SK-N-SH (cell line): ENCODE measurements at regions not wholly inside any gene's neighbourhood (a gene's known extent, or its start where the extent isn't known, plus 50 kb on each side); places are given as distances from the start of the nearest gene placed in this dataset.
"Not testable (repeated sequence)": the region's sequence is repeated elsewhere in the genome, so short reads cannot be mapped to it uniquely, and the experiment has no call there.

Experiments used
- CTCF ChIA-PET: fragments of 300-600, 350-600 bp; formaldehyde crosslinking; extraction: SDS; loops from one replicate; lab custom pipeline; 2021; lab: Yijun Ruan, JAX
- POLR2A ChIA-PET: fragments of 350-600 bp; sonication (Branson Sonifier 250); formaldehyde crosslinking; extraction: SDS; loops from one replicate; lab custom pipeline; 2020; ENCODE audit warnings: antibody characterized with exemption, inconsistent platforms; lab: Yijun Ruan, JAX
- DNase-seq: peaks from one replicate; pipeline ENCODE4 v3.0.0; 2012
- H2AFZ ChIP-seq: fragments of 200-600 bp; sonication (generic); 2 replicates; pipeline ENCODE4 v1.8.1; 2016; ENCODE audit warnings: antibody characterized with exemption, mild to moderate bottlenecking, low read depth
- H3F3A ChIP-seq: fragments of 200-600 bp; sonication (generic); replicated peaks from 2 replicates; pipeline ENCODE3; 2016; ENCODE audit warnings: antibody characterized with exemption, mild to moderate bottlenecking; ENCODE audit not compliant: insufficient read depth
- H3K27ac ChIP-seq, 2 experiments: fragments of 200-500 bp in 1 of 2; fragments of 200-600 bp in 1 of 2; sonication (Bioruptor generic) in 1 of 2; sonication (generic), shearing (Covaris generic) in 1 of 2; 2 replicates each; pipeline versions ENCODE4 v1.5.1 to v1.6.1; 2014 to 2016; ENCODE audit warnings: low read depth in 2 of 2, inconsistent platforms in 1 of 2, low read length in 1 of 2, mild to moderate bottlenecking in 1 of 2, mixed read lengths in 1 of 2
- H3K27me3 ChIP-seq: fragments of 200-600 bp; sonication (generic), shearing (Covaris generic); 2 replicates; pipeline ENCODE4 v1.6.1; 2016; ENCODE audit warnings: mixed run types; ENCODE audit not compliant: insufficient read depth
- H3K36me3 ChIP-seq, 2 experiments: fragments of 200-500 bp in 1 of 2; fragments of 200-600 bp in 1 of 2; sonication (Bioruptor generic) in 1 of 2; sonication (generic) in 1 of 2; replicated peaks in 1 of 2; 2 replicates each; pipeline versions ENCODE3 to v1.5.1; 2014 to 2016; ENCODE audit warnings: low read length in 1 of 2, mild to moderate bottlenecking in 1 of 2; ENCODE audit not compliant: insufficient read depth in 2 of 2, control insufficient read depth in 1 of 2
- H3K4me1 ChIP-seq, 2 experiments: fragments of 200-500 bp in 1 of 2; fragments of 200-600 bp in 1 of 2; sonication (Bioruptor generic) in 1 of 2; sonication (generic), shearing (Covaris generic) in 1 of 2; 2 replicates each; pipeline versions ENCODE4 v1.5.1 to v1.6.1; 2014 to 2016; ENCODE audit warnings: low read depth in 1 of 2, low read length in 1 of 2, mixed run types in 1 of 2; ENCODE audit not compliant: insufficient read depth in 2 of 2, control insufficient read depth in 1 of 2
- H3K4me2 ChIP-seq: fragments of 200-600 bp; sonication (generic), shearing (Covaris generic); 2 replicates; pipeline ENCODE4 v1.6.1; 2017; ENCODE audit warnings: mixed run types
- H3K4me3 ChIP-seq, 2 experiments: fragments of 200-500 bp in 1 of 2; fragments of 200-600 bp in 1 of 2; sonication (Bioruptor generic) in 1 of 2; sonication (generic), shearing (Covaris generic) in 1 of 2; 2 replicates each; pipeline versions ENCODE4 v1.5.1 to v1.8.1; 2014 to 2016; ENCODE audit warnings: low read depth in 2 of 2, inconsistent platforms in 1 of 2, low read length in 1 of 2, mild to moderate bottlenecking in 1 of 2, mixed read lengths in 1 of 2, moderate library complexity in 1 of 2
- H3K79me2 ChIP-seq: fragments of 200-600 bp; sonication (generic); 2 replicates; pipeline ENCODE4 v1.8.1; 2017; ENCODE audit warnings: mild to moderate bottlenecking; ENCODE audit not compliant: insufficient read depth
- H3K9ac ChIP-seq: fragments of 200-600 bp; sonication (generic); 2 replicates; pipeline ENCODE4 v1.6.1; 2017; ENCODE audit warnings: mixed run types
- H3K9me2 ChIP-seq: fragments of 200-600 bp; sonication (generic); 2 replicates; pipeline ENCODE4 v1.6.1; 2017; ENCODE audit warnings: mixed run types
- H3K9me3 ChIP-seq: fragments of 200-600 bp; sonication (generic); 2 replicates; pipeline ENCODE4 v1.6.1; 2017; ENCODE audit warnings: mixed run types, mild to moderate bottlenecking, moderate library complexity
- H4K20me1 ChIP-seq: fragments of 200-600 bp; sonication (generic); 2 replicates; pipeline ENCODE4 v1.6.1; 2017; ENCODE audit warnings: mild to moderate bottlenecking, mixed run types; ENCODE audit not compliant: insufficient read depth
- CTCF ChIP-seq: fragments of 200-600 bp; sonication (generic); IDR thresholded peaks from 2 replicates; pipeline ENCODE4 v1.6.1; 2017; ENCODE audit warnings: antibody characterized with exemption, mild to moderate bottlenecking, moderate library complexity
- EP300 ChIP-seq, 2 experiments: IDR thresholded peaks; 2 replicates each; pipeline versions ENCODE4 v1.4.0 to v1.6.1; 2012; ENCODE audit warnings: borderline replicate concordance in 1 of 2, low read depth in 1 of 2, low read length in 1 of 2
- FOSL2 ChIP-seq: IDR thresholded peaks from 2 replicates; pipeline ENCODE4 v1.4.0; 2012; ENCODE audit warnings: low read depth, mild to moderate bottlenecking, moderate library complexity, borderline replicate concordance
- GATA2 ChIP-seq: sonication (generic); formaldehyde crosslinking; IDR thresholded peaks from 2 replicates; pipeline ENCODE4 v1.5.0; 2020; ENCODE audit warnings: mild to moderate bottlenecking, missing genetic modification reagents
- MXI1 ChIP-seq: IDR thresholded peaks from 2 replicates; pipeline ENCODE4 v1.6.1; 2012; ENCODE audit warnings: mild to moderate bottlenecking, low read depth, low read length, improper control_type of control experiment
- POLR2AphosphoS5 ChIP-seq: IDR thresholded peaks from 2 replicates; pipeline ENCODE4 v1.6.1; 2012; ENCODE audit warnings: low read depth, low read length
- RCOR1 ChIP-seq: fragments of 150-350 bp; IDR thresholded peaks from 2 replicates; pipeline ENCODE4 v1.6.1; 2017; ENCODE audit warnings: antibody characterized with exemption, low read length
- RFX5 ChIP-seq: IDR thresholded peaks from 2 replicates; pipeline ENCODE4 v1.6.1; 2012; ENCODE audit warnings: mild to moderate bottlenecking, improper control_type of control experiment, low read length
- RXRA ChIP-seq: IDR thresholded peaks from 2 replicates; pipeline ENCODE4 v1.4.0; 2012; ENCODE audit warnings: low read depth, mild to moderate bottlenecking, borderline replicate concordance
- SIN3A ChIP-seq: IDR thresholded peaks from 2 replicates; pipeline ENCODE4 v1.6.1; 2012; ENCODE audit warnings: low read depth, mild to moderate bottlenecking, low read length, moderate library complexity, borderline replicate concordance
- USF1 ChIP-seq: IDR thresholded peaks from 2 replicates; pipeline ENCODE4 v1.4.0; 2012; ENCODE audit warnings: low read depth, borderline replicate concordance
- USF2 ChIP-seq: fragments of 150-350 bp; IDR thresholded peaks from 2 replicates; pipeline ENCODE4 v1.6.1; 2017; ENCODE audit warnings: antibody characterized with exemption, low read length, low read depth, borderline replicate concordance
- ZBTB33 ChIP-seq: IDR thresholded peaks from 2 replicates; pipeline ENCODE4 v1.4.0; 2012; ENCODE audit warnings: low read depth, borderline replicate concordance
- WGBS: methylation state at CpG from one replicate; pipeline ENCODE4 v1.1.6; 2017; ENCODE audit warnings: low lambda C conversion rate; 5-methylcytosine and 5-hydroxymethylcytosine counted together

GRCh38 chr20:30506100-30506499, 751.4 kb upstream of the DEFB115 start:
- H4K20me1 ChIP-seq: no peaks in the 10 kb centered on the region
- H3K4me3 ChIP-seq: no peak overlapping the region
- H3K4me2 ChIP-seq: no peak overlapping the region
- no peaks in the 10 kb centered on the region for H3K9me3 ChIP-seq
- ChIA-PET POLR2A (no interaction called here), CTCF (no interaction called here)
- TF ChIP-seq USF1: no peak
- TF ChIP-seq EP300 (IDR thresholded peaks at IDR 0.05; ENCODE audit: borderline replicate concordance in 1 of 2, low read depth in 1 of 2, low read length in 1 of 2): no peak
- no peak for TF ChIP-seq MXI1
- no peak for TF ChIP-seq ZBTB33
- no peak for TF ChIP-seq RFX5
- no peak for TF ChIP-seq SIN3A
- TF ChIP-seq FOSL2: no peak
- TF ChIP-seq POLR2AphosphoS5: no peak
- TF ChIP-seq USF2: no peak
- no peak for TF ChIP-seq GATA2 (CRISPR knock-in tag)
- TF ChIP-seq RCOR1: no peak
- no peak for TF ChIP-seq RXRA
- no peak for TF ChIP-seq CTCF
- H3K4me1 ChIP-seq: no peaks in the 10 kb centered on the region
- peaks cover 19% of the 10 kb centered on the region; the same call in 1 of the 2 replicates for H3K27me3 ChIP-seq
- H3K9me2 ChIP-seq: no peaks in the 10 kb centered on the region
- no peaks in the 10 kb centered on the region for H3K36me3 ChIP-seq
- H3F3A ChIP-seq: no peaks in the 10 kb centered on the region
- no peak for DNase-seq
- no peaks in the 10 kb centered on the region for H3K79me2 ChIP-seq
- no peak overlapping the region for H2AFZ ChIP-seq
- H3K9ac ChIP-seq: no peak overlapping the region
- 43% methylated on average over 18 of the region's 18 CpGs for WGBS
- no peak overlapping the region for H3K27ac ChIP-seq

GRCh38 chr20:30508382-30508781, 749.1 kb upstream of the DEFB115 start:
- 31% methylated on average over 16 of the region's 21 CpGs for WGBS
- DNase-seq: not testable (repeated sequence)

More at GRCh38 chr20:30508382-30508781, 749.1 kb upstream of the DEFB115 start:
- H3K27ac ChIP-seq, H3K9me3 ChIP-seq, H3K9me2 ChIP-seq, H3K79me2 ChIP-seq, H2AFZ ChIP-seq, H3K4me1 ChIP-seq, CTCF ChIA-PET, H4K20me1 ChIP-seq, H3K9ac ChIP-seq, H3K4me3 ChIP-seq, POLR2A ChIA-PET, H3K36me3 ChIP-seq, H3K4me2 ChIP-seq, H3K27me3 ChIP-seq, H3F3A ChIP-seq: not testable (repeated sequence)
